ENCODE measurements at regions not wholly inside any gene's neighbourhood (a gene's known extent, or its start where the extent isn't known, plus 50 kb on each side); places are given as distances from the start of the nearest gene placed in this dataset.
A peak's percentile ranks its signal among the peaks of the same experiment; 100 is the strongest.

- TF ChIP-seq CHD2 (IDR thresholded peaks at IDR 0.05; ENCODE audit: low read length) (no peak), CREB1 (IDR thresholded peaks at IDR 0.05) (no peak), POLR2A (IDR thresholded peaks at IDR 0.05; ENCODE audit: control extremely low read depth in 1 of 2, low read depth in 2 of 2, low read length in 2 of 2) (no peak), TCF12 (IDR thresholded peaks at IDR 0.05; ENCODE audit: low read depth, low read length) (no peak), SRF (IDR thresholded peaks at IDR 0.05; ENCODE audit: low read depth, low read length) (no peak), PHF8 (conservative IDR thresholded peaks at IDR 0.05; ENCODE audit: low read depth, low read length) (no peak), TBP (IDR thresholded peaks at IDR 0.05; ENCODE audit: low read depth, low read length) (no peak), KDM1A (IDR thresholded peaks at IDR 0.05; ENCODE audit: borderline replicate concordance, low read length) (no peak), SUZ12 (IDR thresholded peaks at IDR 0.05; ENCODE audit: low read length) (no peak), POLR2AphosphoS5 (IDR thresholded peaks at IDR 0.05; ENCODE audit: low read depth, low read length) (no peak), ZNF274 (IDR thresholded peaks at IDR 0.05; ENCODE audit: borderline replicate concordance, extremely low read depth, low read length) (no peak), YY1 (IDR thresholded peaks at IDR 0.05; ENCODE audit: low read depth, low read length) (peak; percentile 25; the same call in 1 of the 2 replicates), CTBP2 (IDR thresholded peaks at IDR 0.05; ENCODE audit: borderline replicate concordance, insufficient read depth, insufficient read length, low read length) (no peak), RXRA (IDR thresholded peaks at IDR 0.05; ENCODE audit: insufficient read depth, low read depth, low read length) (no peak), RAD21 (IDR thresholded peaks at IDR 0.05 in 1 of 2, conservative IDR thresholded peaks at IDR 0.05 in 1 of 2; ENCODE audit: low read depth in 2 of 2, low read length in 2 of 2) (0 out of 4 replicates have a peak, but pooled peaks of 1 of the 2 experiments have one; percentile 1), CBX8 (IDR thresholded peaks at IDR 0.05; ENCODE audit: borderline replicate concordance, low read depth, low read length) (no peak), SAP30 (IDR thresholded peaks at IDR 0.05; ENCODE audit: insufficient read depth, insufficient replicate concordance, low read length) (no peak), MAX (IDR thresholded peaks at IDR 0.05) (no peak), SIX5 (IDR thresholded peaks at IDR 0.05; ENCODE audit: low read depth, low read length) (no peak), TEAD4 (IDR thresholded peaks at IDR 0.05; ENCODE audit: low read depth, low read length) (0 out of 2 replicates have a peak, but pooled peaks have one; percentile 35), RBBP5 (IDR thresholded peaks at IDR 0.05; ENCODE audit: borderline replicate concordance, low read depth, low read length) (no peak), TAF1 (IDR thresholded peaks at IDR 0.05; ENCODE audit: low read depth, low read length) (no peak), RFX5 (IDR thresholded peaks at IDR 0.05; ENCODE audit: borderline replicate concordance, low read depth, low read length) (no peak), JUN (IDR thresholded peaks at IDR 0.05; ENCODE audit: low read depth, low read length) (no peak)
- TF ChIP-seq, protein P1, sequence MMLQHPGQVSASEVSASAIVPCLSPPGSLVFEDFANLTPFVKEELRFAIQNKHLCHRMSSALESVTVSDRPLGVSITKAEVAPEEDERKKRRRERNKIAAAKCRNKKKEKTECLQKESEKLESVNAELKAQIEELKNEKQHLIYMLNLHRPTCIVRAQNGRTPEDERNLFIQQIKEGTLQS (IDR thresholded peaks at IDR 0.05; ENCODE audit: insufficient read depth, low read depth, low read length), result no peak
Observed at GRCh38 chr10:21293518-21294356, 231.7 kb downstream of the SKIDA1 start (continued).
